Neural crest cell (in vitro differentiated cells): ENCODE measurements at regions not wholly inside any gene's neighbourhood (a gene's known extent, or its start where the extent isn't known, plus 50 kb on each side); places are given as distances from the start of the nearest gene placed in this dataset.

ENCODE experiments used
- DNase-seq: peaks from one replicate; pipeline ENCODE4 v3.0.0; 2021; ENCODE audit warnings: low read depth, mixed read lengths, low spot score
- H3K27ac Mint-ChIP-seq: one replicate; pipeline ENCODE4 v1.8.0; 2021; ENCODE audit warnings: mild to moderate bottlenecking, mixed read lengths; ENCODE audit not compliant: unreplicated experiment
- H3K27me3 Mint-ChIP-seq: 2 replicates; pipeline ENCODE4 v1.8.0; 2021; ENCODE audit warnings: low read depth, mild to moderate bottlenecking, mixed read lengths
- H3K36me3 Mint-ChIP-seq: 2 replicates; pipeline ENCODE4 v1.8.0; 2021; ENCODE audit warnings: low read depth, mild to moderate bottlenecking, mixed read lengths
- H3K4me1 Mint-ChIP-seq: 2 replicates; pipeline ENCODE4 v1.8.0; 2021; ENCODE audit warnings: mixed read lengths
- H3K4me3 Mint-ChIP-seq: one replicate; pipeline ENCODE4 v1.8.0; 2021; ENCODE audit warnings: mild to moderate bottlenecking, mixed read lengths
- H3K9me3 Mint-ChIP-seq: 2 replicates; pipeline ENCODE4 v1.8.0; 2021; ENCODE audit warnings: mixed read lengths
- CTCF ChIP-seq: fragments of 200-600 bp; sonication (generic); conservative IDR thresholded peaks from 2 replicates; pipeline ENCODE4 v1.5.0; 2021; ENCODE audit warnings: antibody characterized with exemption, mild to moderate bottlenecking

DNA sequence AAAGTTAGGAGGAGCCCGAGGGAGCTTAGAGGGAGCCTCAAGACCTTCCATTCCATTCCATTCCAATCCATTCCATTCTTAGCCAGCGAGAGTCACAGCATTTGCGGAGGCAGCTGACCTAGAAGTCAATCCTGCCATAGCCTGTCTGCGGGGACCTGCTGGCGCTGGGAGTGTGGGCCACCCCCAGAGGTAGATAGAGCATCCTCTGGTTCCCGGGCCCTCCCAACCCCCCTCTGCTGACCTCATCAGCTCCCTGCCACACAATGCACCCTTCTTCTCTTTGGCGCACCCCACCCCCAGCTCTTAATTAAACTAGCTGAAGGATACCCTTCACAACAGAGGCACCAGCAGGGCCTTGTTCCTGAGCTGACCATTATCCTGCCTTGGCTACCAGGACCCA lies 152.5 kb upstream of the ZMIZ1 start:
- DNase-seq: peak; percentile 20
- Mint-ChIP-seq H3K4me1 (peaks cover 77% of the 10 kb centered on the region), H3K27ac (peak overlapping the region; percentile 76), H3K9me3 (no peaks in the 10 kb centered on the region), H3K27me3 (peaks cover 3% of the 10 kb centered on the region), H3K36me3 (no peaks in the 10 kb centered on the region), H3K4me3 (peak overlapping the region; percentile 58)
- TF ChIP-seq CTCF: no peak

GRCh38 chr10:78919181-78919966 lies 149.4 kb upstream of the ZMIZ1 start:
- H3K9me3 Mint-ChIP-seq: no peaks in the 10 kb centered on the region
- peaks cover 78% of the 10 kb centered on the region for H3K4me1 Mint-ChIP-seq
- peak overlapping the region; percentile 55 for H3K27ac Mint-ChIP-seq
- no peaks in the 10 kb centered on the region for H3K27me3 Mint-ChIP-seq
- TF ChIP-seq CTCF: no peak
- H3K36me3 Mint-ChIP-seq: no peaks in the 10 kb centered on the region
- no peak for DNase-seq
- no peak overlapping the region for H3K4me3 Mint-ChIP-seq

GRCh38 chr10:78920011-78920410 lies 148.8 kb upstream of the ZMIZ1 start:
- H3K36me3 Mint-ChIP-seq: no peaks in the 10 kb centered on the region
- TF ChIP-seq CTCF: no peak
- no peaks in the 10 kb centered on the region for H3K27me3 Mint-ChIP-seq
- H3K4me3 Mint-ChIP-seq: no peak overlapping the region
- no peak for DNase-seq
- no peak overlapping the region for H3K27ac Mint-ChIP-seq
- H3K4me1 Mint-ChIP-seq: peaks cover 79% of the 10 kb centered on the region
- no peaks in the 10 kb centered on the region for H3K9me3 Mint-ChIP-seq

DNA sequence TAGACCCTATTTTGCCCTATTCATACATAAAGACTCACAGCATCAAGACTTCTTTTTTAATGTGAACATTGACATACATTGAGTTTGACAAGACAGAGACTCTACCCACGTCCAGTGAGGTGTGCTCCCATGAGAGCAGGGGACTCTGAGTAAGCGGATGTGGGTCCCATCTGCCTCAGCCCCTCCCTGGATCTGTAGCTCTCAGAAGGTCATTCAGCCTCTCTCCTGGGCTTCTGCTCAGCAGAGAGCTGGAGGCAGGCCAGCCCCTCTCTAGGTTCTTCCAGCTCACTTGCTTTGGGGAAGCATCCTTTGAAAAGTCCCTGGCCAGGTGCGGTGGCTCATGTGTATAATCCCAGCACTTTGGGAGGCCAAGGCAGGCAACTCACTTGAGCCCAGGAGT lies 146.9 kb upstream of the ZMIZ1 start:
- no peak for TF ChIP-seq CTCF
- DNase-seq: no peak
- no peak overlapping the region for H3K27ac Mint-ChIP-seq
- no peaks in the 10 kb centered on the region for H3K36me3 Mint-ChIP-seq
- H3K4me3 Mint-ChIP-seq: no peak overlapping the region
- no peaks in the 10 kb centered on the region for H3K27me3 Mint-ChIP-seq
- peaks cover 63% of the 10 kb centered on the region for H3K4me1 Mint-ChIP-seq
- H3K9me3 Mint-ChIP-seq: no peaks in the 10 kb centered on the region

DNA sequence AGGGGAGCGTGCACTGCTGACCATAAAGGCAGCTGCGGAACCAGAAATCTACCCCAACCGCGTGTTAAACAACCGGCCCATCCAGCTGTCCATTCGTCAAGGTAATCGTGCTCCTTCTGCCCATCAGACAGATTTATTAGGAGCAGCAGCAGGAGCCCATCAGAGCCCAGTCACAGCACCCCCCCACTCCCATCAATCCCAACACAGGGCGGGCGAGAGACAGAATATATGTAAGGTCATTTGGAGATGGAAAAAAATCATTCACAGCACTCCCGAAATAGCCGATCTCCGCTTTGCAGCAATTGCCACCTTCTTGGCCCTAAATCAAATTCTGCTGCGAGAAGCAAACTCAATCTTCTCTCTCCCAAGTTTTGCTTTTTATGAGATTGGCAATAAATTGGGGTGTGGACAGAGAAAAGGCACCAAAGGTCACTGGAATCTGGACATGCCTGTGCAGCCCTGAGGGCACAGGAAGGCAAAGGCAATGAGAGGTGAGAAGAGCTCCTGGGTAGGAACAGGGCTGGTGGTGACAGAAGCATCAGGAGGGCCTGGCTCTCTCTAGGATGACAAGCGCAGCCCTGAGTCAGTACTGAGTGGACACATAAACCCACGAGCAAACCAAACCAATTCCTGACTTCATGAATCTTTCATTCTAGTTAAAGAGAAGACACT lies 145.0 kb upstream of the ZMIZ1 start:
- H3K27me3 Mint-ChIP-seq: no peaks in the 10 kb centered on the region
- DNase-seq: no peak
- no peak for TF ChIP-seq CTCF
- no peaks in the 10 kb centered on the region for H3K9me3 Mint-ChIP-seq
- peaks cover 45% of the 10 kb centered on the region for H3K4me1 Mint-ChIP-seq
- H3K36me3 Mint-ChIP-seq: no peaks in the 10 kb centered on the region
- H3K4me3 Mint-ChIP-seq: no peak overlapping the region
- H3K27ac Mint-ChIP-seq: no peak overlapping the region
